Adrenal gland (tissue), 5 donors: ENCODE measurements at regions not wholly inside any gene's neighbourhood (a gene's known extent, or its start where the extent isn't known, plus 50 kb on each side); places are given as distances from the start of the nearest gene placed in this dataset.
"Not testable (repeated sequence)": the region's sequence is repeated elsewhere in the genome, so short reads cannot be mapped to it uniquely, and the experiment has no call there.

Experiments
- POLR2A ChIP-seq, 2 donors: fragments of 450-650 bp; IDR thresholded peaks; one replicate each; pipeline ENCODE4 v1.6.1; 2017; ENCODE audit warnings: antibody characterized with exemption in 2 of 2, mild to moderate bottlenecking in 2 of 2, moderate library complexity in 1 of 2
- TF ChIP-seq, protein P1 (sequence below), 6 experiments: fragments of 450-650 bp in 4 of 6; fragments of 200-600 bp in 2 of 6; sonication (generic) in 1 of 6; IDR thresholded peaks; 1 replicate in 5 of 6; 2 replicates in 1 of 6; pipeline versions ENCODE4 v1.5.1 to v1.8.0; 2016 to 2021; ENCODE audit warnings: antibody characterized with exemption in 6 of 6, mild to moderate bottlenecking in 2 of 6, moderate library complexity in 1 of 6
- donor health status: DM: no; HTN: no; CAD: no.

DNA sequence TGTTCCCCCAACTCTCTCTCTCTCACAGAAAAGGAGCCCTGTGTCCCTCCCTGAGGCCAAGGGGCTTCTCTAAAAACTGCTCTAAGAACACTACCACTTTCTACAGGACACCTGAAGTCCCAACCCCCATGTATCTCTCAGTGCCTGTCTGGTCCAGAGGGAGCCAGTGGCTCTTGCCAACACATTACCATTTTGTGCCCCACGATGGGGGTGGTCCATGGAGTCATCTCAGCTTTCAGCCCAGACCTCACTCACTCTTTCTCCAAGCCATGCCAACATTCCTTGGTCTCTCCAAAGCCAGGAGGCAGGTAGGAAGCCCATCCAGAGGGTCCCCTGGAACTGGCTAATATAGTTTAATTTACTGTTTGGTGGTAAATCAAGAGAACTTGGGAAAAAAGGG is 962.1 kb upstream of the DEFB115 start:
- TF ChIP-seq, protein P1, sequence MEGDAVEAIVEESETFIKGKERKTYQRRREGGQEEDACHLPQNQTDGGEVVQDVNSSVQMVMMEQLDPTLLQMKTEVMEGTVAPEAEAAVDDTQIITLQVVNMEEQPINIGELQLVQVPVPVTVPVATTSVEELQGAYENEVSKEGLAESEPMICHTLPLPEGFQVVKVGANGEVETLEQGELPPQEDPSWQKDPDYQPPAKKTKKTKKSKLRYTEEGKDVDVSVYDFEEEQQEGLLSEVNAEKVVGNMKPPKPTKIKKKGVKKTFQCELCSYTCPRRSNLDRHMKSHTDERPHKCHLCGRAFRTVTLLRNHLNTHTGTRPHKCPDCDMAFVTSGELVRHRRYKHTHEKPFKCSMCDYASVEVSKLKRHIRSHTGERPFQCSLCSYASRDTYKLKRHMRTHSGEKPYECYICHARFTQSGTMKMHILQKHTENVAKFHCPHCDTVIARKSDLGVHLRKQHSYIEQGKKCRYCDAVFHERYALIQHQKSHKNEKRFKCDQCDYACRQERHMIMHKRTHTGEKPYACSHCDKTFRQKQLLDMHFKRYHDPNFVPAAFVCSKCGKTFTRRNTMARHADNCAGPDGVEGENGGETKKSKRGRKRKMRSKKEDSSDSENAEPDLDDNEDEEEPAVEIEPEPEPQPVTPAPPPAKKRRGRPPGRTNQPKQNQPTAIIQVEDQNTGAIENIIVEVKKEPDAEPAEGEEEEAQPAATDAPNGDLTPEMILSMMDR (IDR thresholded peaks at IDR 0.05), result not testable (repeated sequence)
- TF ChIP-seq POLR2A (IDR thresholded peaks at IDR 0.05), result not testable (repeated sequence)
